ENCODE measurements at regions not wholly inside any gene's neighbourhood (a gene's known extent, or its start where the extent isn't known, plus 50 kb on each side); places are given as distances from the start of the nearest gene placed in this dataset.

- Histone ChIP-seq H3K27me3 (ENCODE audit: control insufficient read depth, insufficient read depth, low read length) (no peaks in the 10 kb centered on the region), H3K9me3 (ENCODE audit: control insufficient read depth, insufficient read depth, low read length) (no peaks in the 10 kb centered on the region), H3K4me3 (ENCODE audit: low read depth, low read length) (no peak overlapping the region), H3K27ac (ENCODE audit: low read depth, low read length) (no peak overlapping the region)
- CTCF ChIA-PET: no interaction called here
- POLR2A ChIA-PET: no interaction called here
- no peak for TF ChIP-seq CTCF (IDR thresholded peaks at IDR 0.05; ENCODE audit: low read depth, low read length)
- DNase-seq (ENCODE audit: low read depth, low spot score): no peak
Observed at GRCh38 chr12:98244136-98244535, 271.3 kb upstream of the TMPO start.

- no peak for TF ChIP-seq CTCF (IDR thresholded peaks at IDR 0.05; ENCODE audit: low read depth, low read length)
- ChIA-PET CTCF (no interaction called here), POLR2A (no interaction called here)
- no peak for DNase-seq (ENCODE audit: low read depth, low spot score)
- Histone ChIP-seq H3K27me3 (ENCODE audit: control insufficient read depth, insufficient read depth, low read length) (no peaks in the 10 kb centered on the region), H3K9me3 (ENCODE audit: control insufficient read depth, insufficient read depth, low read length) (no peaks in the 10 kb centered on the region), H3K27ac (ENCODE audit: low read depth, low read length) (no peak overlapping the region), H3K4me3 (ENCODE audit: low read depth, low read length) (no peak overlapping the region)
Observed at GRCh38 chr12:98253207-98254037, 262.0 kb upstream of the TMPO start.

- no peak for DNase-seq (ENCODE audit: low read depth, low spot score)
- Histone ChIP-seq H3K27me3 (ENCODE audit: control insufficient read depth, insufficient read depth, low read length) (no peaks in the 10 kb centered on the region), H3K27ac (ENCODE audit: low read depth, low read length) (no peak overlapping the region), H3K9me3 (ENCODE audit: control insufficient read depth, insufficient read depth, low read length) (no peaks in the 10 kb centered on the region), H3K4me3 (ENCODE audit: low read depth, low read length) (no peak overlapping the region)
- CTCF ChIA-PET: no interaction called here
- no peak for TF ChIP-seq CTCF (IDR thresholded peaks at IDR 0.05; ENCODE audit: low read depth, low read length)
- POLR2A ChIA-PET: no interaction called here
Observed at GRCh38 chr12:98256830-98257229, 258.6 kb upstream of the TMPO start.

GRCh38 chr12:98259693-98260092 is 255.7 kb upstream of the TMPO start:
- Histone ChIP-seq H3K4me3 (ENCODE audit: low read depth, low read length) (no peak overlapping the region), H3K27ac (ENCODE audit: low read depth, low read length) (no peak overlapping the region), H3K27me3 (ENCODE audit: control insufficient read depth, insufficient read depth, low read length) (no peaks in the 10 kb centered on the region), H3K9me3 (ENCODE audit: control insufficient read depth, insufficient read depth, low read length) (no peaks in the 10 kb centered on the region)
- no peak for DNase-seq (ENCODE audit: low read depth, low spot score)
- POLR2A ChIA-PET: no interaction called here
- CTCF ChIA-PET: no interaction called here
- no peak for TF ChIP-seq CTCF (IDR thresholded peaks at IDR 0.05; ENCODE audit: low read depth, low read length)

- Histone ChIP-seq H3K27me3 (ENCODE audit: control insufficient read depth, insufficient read depth, low read length) (no peaks in the 10 kb centered on the region), H3K9me3 (ENCODE audit: control insufficient read depth, insufficient read depth, low read length) (no peaks in the 10 kb centered on the region), H3K4me3 (ENCODE audit: low read depth, low read length) (no peak overlapping the region), H3K27ac (ENCODE audit: low read depth, low read length) (no peak overlapping the region)
- no peak for DNase-seq (ENCODE audit: low read depth, low spot score)
- ChIA-PET POLR2A (interaction anchor here (0.7 kb wide), 1 partner anchor 43 kb away, joined by 6 read pairs; no protein-coding TSS in a partner anchor), CTCF (no interaction called here)
- TF ChIP-seq CTCF (IDR thresholded peaks at IDR 0.05; ENCODE audit: low read depth, low read length): no peak
Observed at GRCh38 chr12:98260276-98260675, 255.1 kb upstream of the TMPO start.

Measured in AG04450 (cell line).